ENCODE measurements at regions not wholly inside any gene's neighbourhood (a gene's known extent, or its start where the extent isn't known, plus 50 kb on each side); places are given as distances from the start of the nearest gene placed in this dataset.
"Not testable (repeated sequence)": the region's sequence is repeated elsewhere in the genome, so short reads cannot be mapped to it uniquely, and the experiment has no call there.

GRCh38 chr13:31385540-31385939 lies 185.8 kb downstream of the B3GLCT start:
- DNase-seq (ENCODE audit: low read depth in 4 of 4, low spot score in 1 of 4), result no peak

DNA sequence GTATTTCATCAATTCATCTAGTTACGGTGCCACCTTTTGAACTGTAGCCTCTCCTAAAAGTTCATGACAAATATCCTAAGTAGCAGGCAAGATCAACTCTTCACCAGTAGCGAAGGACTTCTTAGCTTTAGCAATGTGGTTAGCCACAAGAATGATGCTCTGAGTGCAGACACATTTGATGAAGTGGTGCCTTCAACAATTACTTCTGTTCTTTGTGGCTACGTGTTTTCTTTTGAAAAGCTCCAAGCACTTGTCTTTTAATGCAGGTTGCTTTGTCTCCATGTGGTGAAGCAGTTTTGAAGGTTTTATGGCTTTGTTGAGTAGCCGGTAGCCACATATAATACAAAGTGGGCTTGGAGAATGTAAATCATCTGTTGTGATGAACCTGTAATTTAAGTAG lies 194.7 kb downstream of the B3GLCT start:
- no peak for DNase-seq (ENCODE audit: low read depth in 4 of 4, low spot score in 1 of 4)

GRCh38 chr13:31395090-31395489 lies 195.3 kb downstream of the B3GLCT start:
- DNase-seq (ENCODE audit: low read depth in 4 of 4, low spot score in 1 of 4), result no peak

- DNase-seq (ENCODE audit: low read depth in 4 of 4, low spot score in 1 of 4), result no peak
These were observed 199.9 kb downstream of the B3GLCT start for GRCh38 chr13:31399690-31400089.

- not testable (repeated sequence) for DNase-seq (ENCODE audit: low read depth in 4 of 4, low spot score in 1 of 4)
These were observed 203.9 kb downstream of the B3GLCT start for GRCh38 chr13:31403711-31404110.

DNA sequence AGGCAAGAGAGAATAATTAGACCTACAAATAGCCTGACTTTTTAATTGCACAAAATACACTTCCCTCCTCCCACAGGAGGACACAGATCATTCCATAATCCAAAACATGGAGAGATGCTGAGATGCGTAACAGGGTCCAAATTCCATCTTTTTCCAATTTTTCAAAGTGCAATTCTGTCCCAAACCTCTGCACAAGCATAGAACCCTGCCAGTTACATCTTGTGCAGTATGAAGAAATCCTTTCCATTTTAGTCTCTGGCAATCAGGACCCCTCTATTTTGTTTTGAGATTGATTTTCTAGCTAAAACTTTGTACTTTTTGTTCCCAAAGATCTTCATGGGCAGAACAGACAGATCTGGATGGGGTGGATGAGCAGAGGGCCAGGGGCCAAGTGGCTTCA lies 209.2 kb downstream of the B3GLCT start:
- DNase-seq (ENCODE audit: low read depth in 4 of 4, low spot score in 1 of 4), result no peak

DNA sequence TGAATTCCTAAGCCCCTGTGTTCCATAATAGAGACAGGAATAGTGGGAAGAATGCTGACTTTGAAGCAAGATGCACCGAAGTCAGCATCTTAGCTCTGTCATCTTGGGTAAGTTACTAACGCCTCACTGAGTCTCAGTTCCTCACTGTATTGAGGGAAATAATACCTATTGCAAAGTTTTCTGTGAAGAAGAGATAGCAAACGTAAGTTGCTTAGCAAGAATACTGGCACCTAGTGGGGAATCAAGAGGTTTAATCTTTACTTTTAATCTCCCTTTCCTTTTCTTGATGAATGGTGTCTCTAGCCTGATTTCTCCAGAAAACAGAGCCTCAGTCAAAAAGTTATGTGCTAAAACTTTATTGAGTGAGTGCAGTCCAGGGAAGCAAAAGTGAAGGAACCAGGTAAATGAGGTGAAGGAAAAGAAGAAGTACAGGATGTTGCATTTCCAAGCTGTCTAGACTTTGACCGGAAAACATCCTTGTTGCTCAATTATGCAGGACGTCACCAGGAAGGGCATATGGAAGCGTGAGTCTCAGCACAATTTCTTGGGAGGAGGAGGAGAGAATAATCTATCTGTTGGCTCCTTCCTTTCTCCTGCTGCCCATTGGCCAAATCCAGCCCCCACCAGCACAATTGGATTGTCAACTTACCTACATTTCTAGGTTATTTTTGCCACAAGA lies 210.0 kb downstream of the B3GLCT start:
- DNase-seq (ENCODE audit: low read depth in 4 of 4, low spot score in 1 of 4), result no peak

GRCh38 chr13:31413516-31413915 lies 213.7 kb downstream of the B3GLCT start:
- no peak for DNase-seq (ENCODE audit: low read depth in 4 of 4, low spot score in 1 of 4)

- no peak for DNase-seq (ENCODE audit: low read depth in 4 of 4, low spot score in 1 of 4)
These were observed 216.3 kb downstream of the B3GLCT start for GRCh38 chr13:31416066-31416465.

DNA sequence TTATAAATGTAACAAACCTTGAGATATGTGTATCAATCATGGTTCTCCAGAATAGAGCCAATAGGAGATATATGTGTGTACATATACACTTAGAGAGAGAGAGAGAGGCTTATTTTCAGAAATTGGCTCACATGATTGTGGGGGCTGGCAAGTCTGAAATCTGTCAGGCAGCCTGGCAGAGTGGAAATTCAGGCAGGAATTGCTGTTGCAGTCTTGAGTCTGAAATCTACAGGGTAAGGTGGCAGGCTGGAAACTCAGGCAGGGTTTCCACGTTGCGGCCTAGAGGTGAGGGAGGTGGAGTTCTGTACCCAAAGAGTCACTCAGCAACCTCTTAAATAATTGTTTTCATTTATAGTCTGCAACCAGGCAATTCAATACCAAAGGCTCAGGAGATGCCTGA lies 218.4 kb downstream of the B3GLCT start:
- no peak for DNase-seq (ENCODE audit: low read depth in 4 of 4, low spot score in 1 of 4)

- DNase-seq (ENCODE audit: low read depth in 4 of 4, low spot score in 1 of 4), result no peak
These were observed 222.0 kb downstream of the B3GLCT start for GRCh38 chr13:31421756-31422155.

- DNase-seq (ENCODE audit: low read depth in 4 of 4, low spot score in 1 of 4), result peak in 3 of 4 experiments; percentile 21 to 34 (median 22)
These were observed 224.5 kb downstream of the B3GLCT start for GRCh38 chr13:31424130-31424729.

DNA sequence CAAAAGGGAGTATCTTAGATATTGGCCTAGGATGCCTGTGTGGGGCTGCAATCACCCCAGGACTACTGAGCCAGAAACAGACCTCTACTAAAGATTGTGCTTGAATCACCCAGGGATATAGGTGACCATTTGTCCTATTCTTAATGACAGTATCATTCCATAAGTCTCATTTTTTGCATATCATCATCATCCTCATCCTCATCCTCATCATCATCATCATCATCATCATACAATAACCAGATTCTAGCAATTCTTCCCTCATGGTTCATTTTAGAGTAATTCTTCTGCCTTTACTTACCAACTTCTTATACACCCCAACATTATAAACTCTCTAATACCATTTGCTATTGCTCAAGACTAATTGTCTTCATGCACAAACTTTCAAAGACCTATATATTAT lies 226.6 kb downstream of the B3GLCT start:
- no peak for DNase-seq (ENCODE audit: low read depth in 4 of 4, low spot score in 1 of 4)

DNA sequence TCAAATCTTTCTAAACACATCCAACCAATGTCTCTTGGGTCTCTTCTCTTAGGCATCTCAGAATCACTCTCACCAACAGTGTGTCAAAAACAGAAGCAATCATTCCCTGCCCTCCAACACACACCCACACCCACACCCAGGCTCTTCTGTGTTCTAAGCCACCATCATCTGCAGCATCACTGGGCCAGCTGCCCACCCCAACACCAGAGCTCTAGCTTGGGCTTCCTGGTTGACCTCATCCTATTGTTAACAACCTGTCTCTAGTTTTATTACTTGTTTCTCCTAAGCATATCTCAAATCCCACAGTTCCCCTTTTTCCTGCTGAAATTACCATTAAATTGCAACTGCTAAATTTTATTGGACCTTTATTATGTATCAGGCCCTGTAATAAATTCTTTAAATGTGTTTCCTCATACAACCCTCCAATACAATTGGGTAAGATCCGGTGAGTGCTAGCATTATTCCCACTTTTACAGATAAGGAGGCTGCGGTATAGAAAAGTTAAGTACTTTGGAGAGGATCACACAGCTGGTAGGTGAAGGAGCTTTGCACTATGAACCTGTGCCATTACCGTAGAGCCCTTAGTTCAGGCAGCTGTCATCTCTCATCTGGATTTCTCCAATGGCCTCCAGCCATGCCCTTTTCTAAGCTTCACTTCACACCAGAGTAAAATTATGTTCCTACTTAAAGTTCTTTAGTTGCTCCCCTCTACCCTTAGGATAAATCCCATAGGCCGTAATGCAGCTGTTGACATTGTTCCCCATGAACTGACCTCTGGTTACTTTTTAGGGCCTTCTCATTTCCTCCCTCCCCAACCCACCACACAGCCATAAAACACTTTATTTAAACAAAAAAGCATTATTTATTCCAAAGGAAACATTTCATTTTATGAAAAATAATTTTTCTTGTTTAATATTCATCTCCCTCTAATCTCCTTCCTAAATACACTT lies 227.7 kb downstream of the B3GLCT start:
- DNase-seq (ENCODE audit: low read depth in 4 of 4, low spot score in 1 of 4), result no peak

DNA sequence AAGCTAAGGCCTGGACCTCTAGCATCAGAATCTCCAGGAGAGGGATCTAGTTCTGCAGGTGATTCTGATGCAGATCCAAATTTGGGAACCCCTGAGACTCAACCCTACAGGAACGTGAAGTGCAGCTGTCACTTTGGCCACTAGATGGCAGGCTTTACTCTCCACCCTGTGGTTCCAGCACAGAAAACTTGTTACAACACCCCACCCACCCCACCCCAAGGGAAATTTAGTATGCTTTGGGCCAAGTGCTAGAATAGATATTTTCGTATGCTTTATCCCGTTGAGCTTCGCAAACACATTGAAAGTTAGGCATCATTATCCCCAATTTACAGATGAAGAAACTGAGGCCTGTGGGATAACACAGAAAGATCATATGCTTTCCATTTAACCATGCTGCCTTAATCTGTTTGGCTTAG lies 232.0 kb downstream of the B3GLCT start:
- peak in 3 of 4 experiments; percentile 6 to 16 (median 13) for DNase-seq (ENCODE audit: low read depth in 4 of 4, low spot score in 1 of 4)

DNA sequence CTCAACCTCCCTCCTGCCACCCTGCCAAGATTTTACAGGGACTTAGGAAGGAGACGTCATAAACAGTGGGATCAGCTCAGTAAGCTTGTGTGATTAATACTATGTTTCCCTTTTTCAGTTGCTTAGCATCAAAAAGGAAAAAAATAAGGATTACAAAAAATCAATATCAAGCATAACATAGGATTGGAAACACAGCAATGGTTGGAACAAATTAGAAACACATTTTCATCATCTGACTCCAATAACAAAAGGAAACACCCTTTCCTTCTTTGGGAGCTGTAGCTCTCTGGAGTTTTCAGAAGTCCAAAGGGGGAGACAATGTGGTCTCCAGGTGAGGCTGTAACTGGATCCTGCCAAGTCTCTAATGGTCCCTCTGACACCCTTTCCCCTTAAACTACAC lies 233.4 kb downstream of the B3GLCT start:
- DNase-seq (ENCODE audit: low read depth in 4 of 4, low spot score in 1 of 4), result no peak

DNA sequence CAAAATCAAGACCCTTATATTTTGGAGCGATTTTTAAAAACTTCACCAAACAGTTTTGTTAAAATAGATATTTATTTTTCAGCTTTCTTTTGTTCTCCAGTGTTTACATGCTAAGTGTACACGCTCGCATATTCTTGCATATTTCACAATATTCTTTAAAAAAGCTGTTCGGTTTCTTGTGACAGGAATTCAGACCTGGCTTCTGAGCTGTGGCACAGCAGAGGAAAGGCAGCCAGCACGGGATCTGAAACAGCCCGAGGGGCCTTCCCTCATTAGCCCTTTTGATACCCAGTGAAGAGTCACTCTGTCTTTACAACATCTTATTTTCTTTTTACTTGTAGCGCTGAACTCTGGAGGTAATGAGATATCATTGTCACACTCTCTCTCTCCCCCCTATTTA lies 234.0 kb downstream of the B3GLCT start:
- DNase-seq (ENCODE audit: low read depth in 4 of 4, low spot score in 1 of 4), result no peak

DNA sequence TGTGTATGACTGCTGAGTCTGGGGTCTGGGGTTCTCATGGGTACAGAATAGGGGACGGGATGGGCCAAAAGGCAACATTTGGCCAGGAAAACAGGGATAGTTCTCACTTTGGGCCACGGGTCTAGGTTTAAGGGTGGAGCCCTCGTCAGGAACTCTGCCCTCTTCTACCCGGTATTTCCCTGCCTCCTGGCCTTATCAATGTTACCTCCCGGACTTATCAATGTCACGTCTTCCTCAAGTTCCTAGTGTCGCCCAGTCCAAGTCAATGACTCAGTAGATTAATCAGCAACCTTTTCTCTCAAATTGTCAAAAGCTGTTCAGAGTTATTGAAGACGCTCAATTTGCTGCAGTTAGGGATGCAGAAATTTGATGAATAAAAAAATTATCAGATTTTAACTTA lies 234.8 kb downstream of the B3GLCT start:
- no peak for DNase-seq (ENCODE audit: low read depth in 4 of 4, low spot score in 1 of 4)

DNA sequence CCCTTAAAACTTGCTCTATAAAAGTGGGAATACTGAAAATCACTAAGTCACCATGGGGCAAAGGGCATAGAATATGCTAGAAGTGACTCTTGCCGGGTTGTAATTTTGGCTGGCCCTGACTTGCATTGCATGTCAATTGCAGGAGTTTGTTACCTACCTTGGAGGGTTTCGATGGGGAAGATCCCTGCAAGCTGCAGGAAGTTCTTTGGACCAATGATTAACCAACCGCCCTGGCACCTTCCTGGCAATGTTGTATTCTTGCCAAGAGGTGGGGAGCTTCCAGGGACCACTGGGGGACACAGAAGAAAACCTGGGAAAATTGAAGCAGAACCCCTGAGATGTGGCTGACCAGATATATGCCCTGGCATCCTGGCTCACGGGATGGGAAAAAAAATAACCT lies 235.8 kb downstream of the B3GLCT start:
- DNase-seq (ENCODE audit: low read depth in 4 of 4, low spot score in 1 of 4), result no peak

DNA sequence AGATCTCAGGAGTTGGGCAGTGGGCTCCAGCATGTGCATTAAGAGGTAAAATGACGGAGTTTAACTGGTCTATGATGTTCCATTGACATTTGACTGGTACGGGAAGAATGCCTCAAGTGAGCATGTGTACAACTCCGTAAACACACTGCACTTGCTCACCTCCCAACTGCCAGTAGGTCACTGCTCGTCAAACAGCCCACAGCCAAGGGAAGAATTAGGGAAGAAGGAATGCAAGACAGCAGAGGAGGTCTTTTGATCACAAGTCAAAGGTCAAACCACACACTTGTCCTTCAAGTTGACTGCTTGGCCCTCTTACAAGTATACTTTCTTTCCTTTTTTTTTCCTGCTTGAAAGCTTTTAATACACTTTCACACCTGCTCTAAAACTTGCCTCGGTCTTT lies 236.7 kb downstream of the B3GLCT start:
- no peak for DNase-seq (ENCODE audit: low read depth in 4 of 4, low spot score in 1 of 4)

DNA sequence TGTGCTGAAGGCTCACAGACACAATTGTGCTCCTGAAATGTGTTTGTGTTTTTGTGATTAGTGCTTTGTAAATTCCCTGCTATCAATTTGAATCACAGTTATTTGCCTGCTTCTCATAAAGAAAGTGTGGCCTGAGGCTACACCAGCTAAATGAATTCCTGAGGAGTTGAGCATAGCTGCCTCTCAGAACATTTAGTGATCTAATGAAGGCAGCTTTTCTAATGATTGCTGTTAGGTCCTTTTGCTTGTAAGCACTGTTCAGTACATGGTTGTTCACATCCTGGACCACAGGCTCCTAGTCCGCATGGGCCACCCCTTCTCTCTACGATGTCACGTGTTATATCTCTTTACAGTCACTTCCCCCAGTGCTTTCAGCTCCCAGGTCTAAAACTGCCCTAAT lies 238.2 kb downstream of the B3GLCT start:
- DNase-seq (ENCODE audit: low read depth in 4 of 4, low spot score in 1 of 4), result no peak

DNA sequence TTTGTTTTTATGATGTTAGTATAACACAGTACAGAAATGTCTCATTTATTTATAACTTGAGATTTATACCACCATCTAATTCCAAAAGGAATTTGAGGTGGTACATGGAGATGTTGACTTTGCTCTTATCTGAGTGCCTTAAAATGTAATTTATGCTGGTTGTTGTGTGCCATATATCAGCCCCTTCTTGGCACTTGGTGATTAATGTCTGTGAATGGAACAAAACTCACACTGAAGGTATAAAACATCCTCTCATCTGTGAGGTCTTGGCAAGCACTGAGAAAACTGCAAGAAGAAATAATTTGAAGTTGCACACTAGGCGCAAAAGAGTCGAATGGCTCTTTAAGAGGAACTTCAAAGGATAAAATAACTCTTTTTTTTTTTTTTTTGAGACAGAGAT lies 240.4 kb downstream of the B3GLCT start:
- DNase-seq (ENCODE audit: low read depth in 4 of 4, low spot score in 1 of 4), result no peak

All from stimulated activated CD4-positive, alpha-beta T cell treated with anti-CD3 and anti-CD28 coated beads, Interleukin-1b, Interleukin-23, amount 100 ng/mL, for 24 hours (primary cell).